MM.1S (cell line): ENCODE measurements at regions not wholly inside any gene's neighbourhood (a gene's known extent, or its start where the extent isn't known, plus 50 kb on each side); places are given as distances from the start of the nearest gene placed in this dataset.

Experiments used
- EZH2 ChIP-seq: fragments of 300-600 bp; sonication (generic); optimal IDR thresholded peaks from 2 replicates; pipeline ENCODE3; 2017; ENCODE audit warnings: low read depth, mild to moderate bottlenecking, antibody characterized with exemption, low read length, mixed read lengths
- EZH2phosphoT487 ChIP-seq: fragments of 300-600 bp; sonication (generic); IDR thresholded peaks from 2 replicates; pipeline ENCODE4 v1.6.1; 2018; ENCODE audit warnings: antibody characterized with exemption, low read length
- TF ChIP-seq, protein P1 (sequence below): fragments of 300-600 bp; sonication (generic); IDR thresholded peaks from 2 replicates; pipeline ENCODE4 v1.5.1; 2016; ENCODE audit warnings: antibody characterized with exemption, low read length, mixed read lengths

DNA sequence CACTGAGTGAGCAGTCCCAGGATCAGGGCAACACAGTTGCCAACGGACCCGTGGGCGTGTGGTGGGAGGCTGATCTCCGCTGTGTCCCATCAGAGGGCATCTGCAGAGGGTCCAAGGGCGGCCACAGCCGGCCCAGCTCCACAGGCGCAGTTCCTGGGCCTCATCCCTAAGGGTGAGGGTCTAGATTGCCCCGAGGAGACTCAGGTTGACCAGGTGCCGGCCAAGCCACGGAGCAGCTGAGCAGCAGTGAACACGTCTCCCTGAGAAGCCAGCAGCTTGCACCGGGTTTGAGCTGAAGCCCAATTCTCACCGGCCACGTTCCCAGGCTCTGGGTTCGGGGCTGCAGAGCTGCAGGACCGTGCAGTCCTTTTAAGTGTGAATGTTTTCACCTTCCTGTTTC, 58.8 kb upstream of the ADGRA1 start:
- TF ChIP-seq, protein P1, sequence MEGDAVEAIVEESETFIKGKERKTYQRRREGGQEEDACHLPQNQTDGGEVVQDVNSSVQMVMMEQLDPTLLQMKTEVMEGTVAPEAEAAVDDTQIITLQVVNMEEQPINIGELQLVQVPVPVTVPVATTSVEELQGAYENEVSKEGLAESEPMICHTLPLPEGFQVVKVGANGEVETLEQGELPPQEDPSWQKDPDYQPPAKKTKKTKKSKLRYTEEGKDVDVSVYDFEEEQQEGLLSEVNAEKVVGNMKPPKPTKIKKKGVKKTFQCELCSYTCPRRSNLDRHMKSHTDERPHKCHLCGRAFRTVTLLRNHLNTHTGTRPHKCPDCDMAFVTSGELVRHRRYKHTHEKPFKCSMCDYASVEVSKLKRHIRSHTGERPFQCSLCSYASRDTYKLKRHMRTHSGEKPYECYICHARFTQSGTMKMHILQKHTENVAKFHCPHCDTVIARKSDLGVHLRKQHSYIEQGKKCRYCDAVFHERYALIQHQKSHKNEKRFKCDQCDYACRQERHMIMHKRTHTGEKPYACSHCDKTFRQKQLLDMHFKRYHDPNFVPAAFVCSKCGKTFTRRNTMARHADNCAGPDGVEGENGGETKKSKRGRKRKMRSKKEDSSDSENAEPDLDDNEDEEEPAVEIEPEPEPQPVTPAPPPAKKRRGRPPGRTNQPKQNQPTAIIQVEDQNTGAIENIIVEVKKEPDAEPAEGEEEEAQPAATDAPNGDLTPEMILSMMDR: no peak
- TF ChIP-seq EZH2 (no peak), EZH2phosphoT487 (no peak)
